Kidney capillary endothelial cell (primary cell): ENCODE measurements at regions not wholly inside any gene's neighbourhood (a gene's known extent, or its start where the extent isn't known, plus 50 kb on each side); places are given as distances from the start of the nearest gene placed in this dataset.
"Not testable (repeated sequence)": the region's sequence is repeated elsewhere in the genome, so short reads cannot be mapped to it uniquely, and the experiment has no call there.

Source experiments
- DNase-seq: peaks from one replicate; pipeline ENCODE4 v3.0.0-alpha.2; 2018; ENCODE audit warnings: low spot score

DNA sequence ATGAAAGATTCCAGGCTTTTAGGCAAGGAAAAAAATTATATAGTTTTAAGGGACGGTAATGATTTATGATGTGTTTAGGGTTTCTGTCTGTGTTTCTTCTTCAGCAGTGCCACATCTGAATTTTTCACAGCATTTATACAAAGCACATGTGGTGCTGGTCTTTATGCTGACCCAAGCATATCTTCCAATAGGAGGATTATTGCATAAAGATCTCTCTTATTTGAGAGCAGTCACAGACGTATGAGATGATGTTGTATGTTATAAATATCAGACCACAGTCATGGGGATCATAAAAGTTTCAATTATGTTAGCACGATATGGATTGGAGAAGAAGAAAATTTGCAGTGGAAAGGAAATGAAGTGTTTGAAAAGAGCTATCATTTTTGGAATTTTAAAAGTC, 150.9 kb downstream of the RASEF start:
- no peak for DNase-seq

GRCh38 chr9:82912645-82913044, 150.3 kb downstream of the RASEF start:
- no peak for DNase-seq

- DNase-seq, result not testable (repeated sequence)
Measured at GRCh38 chr9:82916238-82916637, 146.7 kb downstream of the RASEF start.

DNA sequence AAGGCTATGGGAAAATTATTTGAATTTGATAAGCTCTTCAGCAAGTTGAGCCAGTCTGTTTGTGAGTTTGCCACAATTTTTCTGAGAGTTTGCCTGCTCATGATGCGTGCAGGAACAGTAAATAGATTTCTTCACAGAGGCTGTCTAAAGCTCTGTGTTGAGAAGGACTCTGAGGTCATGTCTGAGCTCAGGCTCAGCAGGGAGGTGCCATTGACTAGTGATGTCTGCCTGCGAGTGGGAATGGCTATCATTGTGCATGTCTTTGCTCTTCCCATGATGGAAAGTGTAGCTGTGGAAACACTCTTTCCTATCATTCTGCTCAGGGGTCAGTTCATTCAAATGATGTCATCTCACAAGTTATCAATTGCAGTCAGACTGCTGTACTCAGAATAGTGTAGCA, 142.8 kb downstream of the RASEF start:
- no peak for DNase-seq

GRCh38 chr9:82922686-82923085, 140.3 kb downstream of the RASEF start:
- DNase-seq, result no peak

DNA sequence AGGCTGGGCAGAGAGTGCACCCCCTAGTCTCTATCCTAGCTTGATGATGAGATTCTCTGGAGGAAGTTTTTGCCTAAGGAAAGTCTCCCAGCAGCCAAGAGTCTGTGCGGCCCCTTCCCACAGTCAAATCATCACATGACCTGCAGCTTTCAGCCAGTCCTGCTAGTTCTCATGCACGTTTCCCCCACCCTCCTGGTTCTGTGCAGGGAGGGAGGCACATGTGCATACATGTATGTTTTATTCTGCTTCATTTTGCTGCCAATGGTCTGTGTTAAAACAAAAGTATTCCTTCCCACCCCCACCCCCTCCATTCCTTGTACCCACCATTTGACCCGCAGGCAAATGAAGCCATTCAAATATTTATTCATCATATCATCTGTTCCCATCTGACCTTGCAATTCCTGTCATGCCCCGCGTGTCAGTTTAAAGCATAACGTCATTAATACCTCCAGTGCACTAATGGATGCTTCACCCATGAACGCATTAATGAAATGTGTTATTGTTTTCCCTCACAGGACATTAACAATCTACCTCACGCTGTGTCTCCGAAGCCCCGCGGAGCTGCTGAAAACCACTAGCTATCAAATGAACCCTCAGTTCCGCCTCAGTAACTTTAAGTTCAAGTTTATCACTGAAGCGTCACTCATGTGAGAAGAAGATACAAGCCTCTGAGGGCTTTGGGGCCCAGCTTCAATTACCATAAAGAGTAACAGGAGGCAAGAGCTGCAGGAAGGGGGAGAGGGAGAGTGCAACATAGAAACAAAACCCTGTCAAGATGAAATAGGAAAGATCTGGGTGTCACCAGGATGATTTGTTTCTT, 139.6 kb downstream of the RASEF start:
- DNase-seq, result no peak

GRCh38 chr9:82923912-82924605, 138.9 kb downstream of the RASEF start:
- DNase-seq, result no peak
